Fibroblast of lung (primary cell): ENCODE measurements at regions not wholly inside any gene's neighbourhood (a gene's known extent, or its start where the extent isn't known, plus 50 kb on each side); places are given as distances from the start of the nearest gene placed in this dataset.

Experiments used
- CTCF ChIP-seq, 2 donors: IDR thresholded peaks in 1 of 2; conservative IDR thresholded peaks in 1 of 2; 1 replicate in 1 of 2; 2 replicates in 1 of 2; pipeline ENCODE4 v1.5.1; 2011 to 2012; ENCODE audit warnings: low read length in 2 of 2, control low read depth in 1 of 2, inconsistent platforms in 1 of 2, low read depth in 1 of 2, mild to moderate bottlenecking in 1 of 2
- EZH2 ChIP-seq: IDR thresholded peaks from 2 replicates; pipeline ENCODE4 v1.5.1; 2012; ENCODE audit warnings: low read length, control low read depth, mild to moderate bottlenecking; ENCODE audit errors: missing control alignments

GRCh38 chr12:88693837-88694445 lies 113.7 kb upstream of the KITLG start:
- TF ChIP-seq CTCF (conservative IDR thresholded peaks at IDR 0.05 in 1 of 2, IDR thresholded peaks at IDR 0.05 in 1 of 2; ENCODE audit: low read depth in 1 of 2, low read length in 2 of 2) (no peak), EZH2 (no peak)
